HG03460 (cell line): ENCODE measurements at regions not wholly inside any gene's neighbourhood (a gene's known extent, or its start where the extent isn't known, plus 50 kb on each side); places are given as distances from the start of the nearest gene placed in this dataset.
"Not testable (repeated sequence)": the region's sequence is repeated elsewhere in the genome, so short reads cannot be mapped to it uniquely, and the experiment has no call there.

ENCODE experiments used
- ATAC-seq: cut with Tn5 transposase; IDR thresholded peaks from one replicate; pipeline ENCODE4 v1.9.1; 2021; ENCODE audit not compliant: unreplicated experiment

- ATAC-seq = no peak
Observed at GRCh38 chr20:40634891-40635290, 54.1 kb downstream of the MAFB start.

DNA sequence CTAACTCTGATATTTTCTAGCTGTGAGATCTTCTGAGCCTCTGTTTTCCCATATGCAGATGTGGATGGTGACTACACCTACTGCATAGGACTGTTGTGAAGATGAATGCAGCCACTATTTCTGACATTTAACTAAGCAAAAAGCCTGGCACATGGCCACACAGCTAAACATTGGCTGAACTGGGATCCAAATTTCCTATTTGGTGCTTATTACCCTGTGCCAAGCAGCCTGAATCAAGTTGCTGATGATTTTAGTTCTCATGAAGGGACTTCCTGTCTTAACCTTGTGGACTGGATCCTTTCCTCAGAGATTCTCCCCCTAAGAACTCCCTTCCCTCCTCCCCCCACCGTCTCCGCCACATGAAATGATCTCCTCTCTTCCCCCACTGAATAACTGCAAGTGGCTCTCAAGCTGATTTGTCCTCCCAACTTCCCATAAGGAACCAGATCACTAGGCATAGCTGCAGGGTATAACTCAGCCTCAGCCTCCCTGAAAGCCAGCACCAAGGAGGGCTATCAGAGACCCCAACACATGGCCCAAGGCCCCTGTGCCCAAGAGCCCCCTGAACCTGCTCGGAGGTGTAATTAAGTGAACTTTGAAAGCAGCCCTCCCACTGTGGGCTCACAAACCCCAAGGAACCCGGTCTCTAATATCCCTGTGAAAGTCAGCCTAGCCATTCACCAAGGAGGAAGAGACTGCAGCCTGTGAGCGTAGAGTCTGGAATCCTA is 55.7 kb downstream of the MAFB start:
- ATAC-seq = no peak

- ATAC-seq = no peak
Observed at GRCh38 chr20:40632346-40632976, 56.6 kb downstream of the MAFB start.

- no peak for ATAC-seq
Observed at GRCh38 chr20:40631119-40631631, 57.9 kb downstream of the MAFB start.

DNA sequence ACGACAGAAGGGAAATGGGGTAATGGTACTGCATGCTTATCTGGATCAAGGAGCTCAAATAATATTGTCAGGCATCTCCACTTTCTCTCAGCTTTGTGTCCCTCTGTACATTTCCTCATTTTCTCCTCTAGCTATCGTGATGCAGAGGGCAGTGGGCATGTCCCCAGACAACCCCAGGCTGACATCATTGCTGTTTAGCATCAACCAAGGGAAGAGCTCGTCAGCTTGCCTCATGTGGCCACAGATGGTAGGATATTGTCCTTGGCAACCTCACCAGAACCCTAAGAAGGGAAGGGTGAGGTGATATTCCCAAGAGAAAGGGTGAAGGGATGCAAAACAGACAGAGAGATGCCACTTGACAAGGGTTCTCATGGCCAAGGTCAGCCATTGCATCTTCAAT is 58.3 kb downstream of the MAFB start:
- ATAC-seq = no peak

- ATAC-seq = no peak
Observed at GRCh38 chr20:40630099-40630498, 58.9 kb downstream of the MAFB start.

- ATAC-seq = no peak
Observed at GRCh38 chr20:40628877-40629276, 60.2 kb downstream of the MAFB start.

GRCh38 chr20:40619053-40619452 is 70.0 kb downstream of the MAFB start:
- not testable (repeated sequence) for ATAC-seq

GRCh38 chr20:40617594-40617993 is 71.4 kb downstream of the MAFB start:
- no peak for ATAC-seq

DNA sequence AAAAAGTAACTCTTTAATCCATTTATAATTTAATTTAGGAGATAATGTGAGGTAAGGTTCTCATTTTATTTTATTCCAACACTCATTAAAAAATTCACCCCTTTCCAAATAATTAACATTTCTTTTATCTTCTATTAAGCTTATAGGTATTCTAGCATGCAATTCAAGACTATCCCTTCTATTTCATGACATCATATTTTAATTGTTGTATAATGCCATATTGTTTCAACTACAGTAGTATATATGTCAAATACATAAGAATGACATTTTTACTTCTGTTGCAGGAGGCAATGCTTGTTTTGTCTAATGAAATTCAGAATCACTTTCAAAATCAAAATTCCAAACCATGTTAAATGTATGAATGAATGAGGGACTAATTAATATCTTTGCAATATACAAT is 76.2 kb downstream of the MAFB start:
- no peak for ATAC-seq

DNA sequence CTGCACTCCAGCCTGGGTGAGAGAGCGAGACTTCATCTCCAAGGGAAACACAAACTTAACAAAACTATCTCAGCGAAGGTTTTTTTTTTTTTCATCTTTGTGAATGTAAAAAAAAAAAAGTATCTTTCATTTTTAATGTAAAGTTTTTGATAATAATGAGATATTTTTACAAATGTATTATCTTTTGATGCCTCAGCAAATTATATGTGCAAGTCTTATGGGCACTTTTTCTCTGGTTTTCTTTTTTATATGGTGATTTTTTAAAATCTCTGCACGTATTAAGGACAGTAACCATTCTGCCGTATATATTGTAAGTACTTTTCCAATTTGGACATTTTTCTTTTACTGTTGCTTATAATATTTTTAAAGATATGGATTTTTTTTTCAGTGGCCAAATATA is 76.8 kb downstream of the MAFB start:
- ATAC-seq = no peak

DNA sequence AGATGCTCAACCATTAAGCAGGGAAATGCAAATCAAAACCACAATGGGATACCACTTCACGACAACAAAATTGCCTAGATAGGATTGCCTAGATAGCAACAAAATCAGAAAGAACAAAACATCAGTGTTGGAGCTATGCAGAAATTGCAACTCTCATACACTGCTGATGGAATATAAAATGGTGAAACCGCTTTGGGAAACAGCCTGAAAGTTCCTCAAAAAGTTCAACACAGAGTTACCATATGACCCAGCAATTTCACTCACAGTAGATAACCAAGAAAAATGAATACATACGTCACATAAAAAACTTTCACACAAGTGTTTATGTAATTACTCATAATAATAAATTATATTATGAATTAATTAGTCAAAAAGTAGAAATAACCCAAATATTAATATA is 78.3 kb downstream of the MAFB start:
- ATAC-seq = no peak

DNA sequence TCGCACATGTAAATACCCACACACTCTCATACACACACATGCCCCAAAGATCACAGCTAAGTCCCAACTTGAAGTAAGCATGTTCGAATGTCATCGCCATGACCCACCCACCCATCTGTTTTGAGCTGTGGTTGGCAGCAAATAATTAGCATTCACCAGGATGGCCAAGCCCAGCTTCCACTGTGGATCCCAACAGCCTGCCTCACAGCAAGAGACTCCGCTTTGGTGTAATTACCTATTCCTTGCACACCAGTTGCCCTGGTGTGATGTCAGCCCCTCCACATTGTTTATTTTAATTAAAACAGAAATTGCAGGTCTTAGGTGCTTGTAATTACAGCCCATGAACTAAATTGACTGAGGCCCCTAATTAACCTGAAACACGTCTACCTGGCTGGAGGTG is 81.1 kb downstream of the MAFB start:
- no peak for ATAC-seq

GRCh38 chr20:40606660-40607059 is 82.4 kb downstream of the MAFB start:
- no peak for ATAC-seq

DNA sequence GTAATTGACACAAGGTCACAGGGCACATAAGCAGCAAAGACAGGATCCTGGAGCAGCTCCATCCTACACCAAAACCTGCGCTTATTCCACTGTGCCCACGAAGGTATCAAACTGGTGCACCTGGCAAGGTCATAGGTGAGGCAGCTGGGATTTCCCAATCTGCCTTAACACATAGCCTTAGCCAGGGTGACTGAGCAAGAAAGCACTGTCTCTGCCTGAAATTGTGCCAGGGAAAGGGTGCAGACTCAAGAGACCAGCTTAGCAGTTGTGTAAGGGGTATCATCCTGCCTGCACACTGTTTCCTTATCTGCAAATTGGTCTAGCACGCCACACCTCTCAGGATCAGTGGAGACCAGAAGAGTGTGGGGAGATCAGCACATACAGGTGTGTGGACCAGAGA is 82.8 kb downstream of the MAFB start:
- no peak for ATAC-seq

GRCh38 chr20:40604416-40604815 is 84.6 kb downstream of the MAFB start:
- no peak for ATAC-seq

DNA sequence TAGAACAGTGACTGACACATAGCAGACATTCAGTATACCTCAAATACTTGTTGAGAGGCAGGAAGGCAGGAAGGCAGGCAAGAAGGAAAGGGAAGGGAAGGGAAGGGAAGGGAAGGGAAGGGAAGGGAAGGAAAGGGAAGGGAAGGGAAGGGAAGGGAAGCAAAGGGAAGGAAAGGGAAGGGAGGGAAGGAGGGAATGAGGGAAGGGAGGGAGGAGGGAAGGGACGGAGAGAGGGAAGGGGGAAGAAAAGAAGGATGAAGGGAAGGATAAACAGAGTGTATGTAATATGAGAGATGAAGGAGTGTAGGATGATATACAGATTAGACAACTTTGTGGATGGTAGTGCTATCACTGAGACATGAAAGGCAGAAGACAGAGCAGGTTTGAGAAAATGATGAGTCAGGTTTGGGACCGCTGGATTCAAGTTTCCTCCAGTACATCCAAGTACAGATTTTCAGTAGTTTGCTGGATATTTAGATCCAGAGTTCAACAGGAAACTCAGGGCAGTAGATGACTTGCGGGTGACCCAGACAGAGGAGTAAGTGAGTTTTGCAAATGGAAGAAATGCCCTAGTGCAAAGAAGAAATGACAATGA is 85.9 kb downstream of the MAFB start:
- no peak for ATAC-seq

- ATAC-seq = no peak
Observed at GRCh38 chr20:40602381-40602780, 86.7 kb downstream of the MAFB start.

GRCh38 chr20:40600441-40601219 is 88.4 kb downstream of the MAFB start:
- no peak for ATAC-seq

DNA sequence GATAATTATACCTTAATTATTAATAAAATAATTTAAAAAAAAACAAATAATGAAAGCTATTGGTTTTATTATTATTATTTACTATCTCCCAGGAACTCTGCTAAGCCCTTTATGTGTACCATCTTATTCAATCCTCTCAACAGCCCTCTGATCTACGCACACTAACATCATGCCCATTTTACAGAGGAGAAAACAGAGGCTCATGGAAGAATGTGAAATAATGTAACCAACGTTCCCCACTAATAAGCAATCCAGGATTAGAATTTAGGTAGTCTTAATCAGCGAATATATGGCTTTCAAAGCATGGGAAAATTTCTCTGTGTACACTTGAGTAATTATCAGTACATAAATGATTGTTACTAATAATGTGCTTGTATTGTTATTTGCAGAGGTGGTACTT is 89.0 kb downstream of the MAFB start:
- no peak for ATAC-seq

DNA sequence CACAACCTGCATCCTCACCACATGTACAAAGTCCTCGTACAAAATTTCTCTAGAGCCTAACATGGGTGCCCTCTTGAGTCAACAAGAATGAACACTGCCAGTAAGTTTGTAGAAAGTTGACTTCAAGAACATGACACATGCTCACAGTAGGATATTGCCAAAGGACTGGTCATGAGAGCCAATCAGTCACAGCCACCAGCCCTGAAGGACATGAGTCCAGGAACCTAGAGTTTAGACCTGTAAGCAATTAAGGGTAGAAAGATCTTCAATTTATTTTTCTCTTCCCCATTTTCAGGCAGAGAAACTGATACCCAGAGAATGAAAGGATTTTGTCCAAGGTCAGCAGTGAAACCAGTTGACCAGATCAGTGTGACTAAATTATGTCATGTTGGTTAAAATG is 96.1 kb downstream of the MAFB start:
- no peak for ATAC-seq

GRCh38 chr20:40591536-40591935 is 97.5 kb downstream of the MAFB start:
- ATAC-seq = no peak
